ENCODE measurements at regions not wholly inside any gene's neighbourhood (a gene's known extent, or its start where the extent isn't known, plus 50 kb on each side); places are given as distances from the start of the nearest gene placed in this dataset.

DNA sequence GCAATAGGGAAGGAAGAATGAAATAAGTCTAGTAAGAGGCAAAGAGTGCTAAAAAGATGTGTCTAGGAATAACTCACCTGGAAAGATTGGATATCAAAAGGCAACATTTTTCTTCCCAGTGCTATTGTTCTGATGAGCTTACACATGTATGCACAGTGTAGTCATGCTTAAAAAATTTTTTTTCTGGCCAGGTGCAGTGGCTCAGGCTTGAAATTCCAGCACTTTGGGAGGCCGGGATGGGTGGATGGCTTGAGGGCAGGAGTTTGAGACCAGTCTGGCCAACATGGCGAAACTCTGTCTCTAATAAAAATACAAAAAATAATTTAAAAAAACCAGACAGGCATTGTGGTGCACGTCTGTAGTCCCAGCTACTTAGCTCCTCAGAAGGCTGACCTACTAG lies 795.8 kb upstream of the IGFBP7 start:
- no peak overlapping the region for H2AFZ ChIP-seq (ENCODE audit: low read depth, low read length)
- no peaks in the 10 kb centered on the region for H3K4me1 ChIP-seq (ENCODE audit: control insufficient read depth, insufficient read depth, low read depth, low read length)
- no peak overlapping the region for H2BK120ac ChIP-seq (ENCODE audit: low read depth, low read length)
- no peak overlapping the region for H2AK5ac ChIP-seq (ENCODE audit: low read length, severe bottlenecking)
- H2BK12ac ChIP-seq (ENCODE audit: low read length in 2 of 2): no peak overlapping the region
- no peaks in the 10 kb centered on the region for H3K9me3 ChIP-seq (ENCODE audit: control insufficient read depth, low read length)
- H2BK5ac ChIP-seq (ENCODE audit: low read depth, low read length, poor library complexity, severe bottlenecking): no peak overlapping the region
- no peak overlapping the region for H3K4ac ChIP-seq (ENCODE audit: low read depth in 1 of 2, low read length in 2 of 2)
- H3K27me3 ChIP-seq (ENCODE audit: control insufficient read depth in 1 of 2, insufficient read depth in 1 of 2, low read length in 2 of 2): no peaks in the 10 kb centered on the region
- no peak overlapping the region for H3K4me3 ChIP-seq (ENCODE audit: insufficient read depth in 1 of 2, low read depth in 1 of 2, low read length in 2 of 2)
- H3K27ac ChIP-seq (ENCODE audit: low read length, poor library complexity, severe bottlenecking): no peak overlapping the region
- H4K8ac ChIP-seq (ENCODE audit: low read length): no peak overlapping the region
- H3K36me3 ChIP-seq (ENCODE audit: control insufficient read depth in 1 of 2, insufficient read depth in 2 of 2, low read depth in 1 of 2, low read length in 2 of 2): no peaks in the 10 kb centered on the region
- 68% methylated on average over 2 of the region's 3 CpGs for WGBS
- H3K9ac ChIP-seq (ENCODE audit: low read length): no peak overlapping the region
- no peak for DNase-seq
- no peak overlapping the region for H2BK15ac ChIP-seq (ENCODE audit: low read depth, poor library complexity, severe bottlenecking)
- no peak overlapping the region for H3K4me2 ChIP-seq (ENCODE audit: low read length, poor library complexity, severe bottlenecking)
- no peaks in the 10 kb centered on the region for H3K79me1 ChIP-seq (replicated peaks; ENCODE audit: low read length, poor library complexity, severe bottlenecking)
- no peak overlapping the region for H3K23ac ChIP-seq (ENCODE audit: low read length in 2 of 2)
- no peak overlapping the region for H4K91ac ChIP-seq (ENCODE audit: low read length)
- no peak overlapping the region for H3K18ac ChIP-seq (ENCODE audit: low read depth in 1 of 2, low read length in 2 of 2)
- H3K14ac ChIP-seq (ENCODE audit: low read length in 2 of 2): no peak overlapping the region

DNA sequence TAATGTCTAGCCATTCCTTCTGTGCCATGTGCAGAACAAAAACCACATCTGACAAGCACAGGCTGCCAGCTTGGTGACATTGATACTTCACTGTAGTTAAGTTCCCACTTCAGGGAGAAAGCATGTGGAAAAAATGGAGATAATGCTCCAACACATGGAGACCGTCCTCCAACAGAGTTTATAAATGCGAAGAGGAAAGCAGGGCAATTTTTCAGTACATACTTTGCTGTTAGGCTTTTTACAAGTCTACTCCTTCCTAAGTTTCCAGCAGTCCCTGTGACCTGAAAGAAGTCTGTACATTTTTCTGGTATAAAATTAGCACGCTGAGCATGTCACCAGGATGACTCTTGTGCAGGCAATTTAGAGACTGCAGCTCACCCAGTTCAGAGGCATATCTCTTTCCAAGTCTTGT lies 766.9 kb upstream of the IGFBP7 start:
- H3K4ac ChIP-seq (ENCODE audit: low read depth in 1 of 2, low read length in 2 of 2): no peak overlapping the region
- no peak overlapping the region for H2BK12ac ChIP-seq (ENCODE audit: low read length in 2 of 2)
- no peak overlapping the region for H2AFZ ChIP-seq (ENCODE audit: low read depth, low read length)
- H2BK120ac ChIP-seq (ENCODE audit: low read depth, low read length): peak overlapping the region; percentile 8
- H3K4me3 ChIP-seq (ENCODE audit: insufficient read depth in 1 of 2, low read depth in 1 of 2, low read length in 2 of 2): no peak overlapping the region
- H3K36me3 ChIP-seq (ENCODE audit: control insufficient read depth in 1 of 2, insufficient read depth in 2 of 2, low read depth in 1 of 2, low read length in 2 of 2): no peaks in the 10 kb centered on the region
- H4K8ac ChIP-seq (ENCODE audit: low read length): no peak overlapping the region
- no peaks in the 10 kb centered on the region for H3K79me1 ChIP-seq (replicated peaks; ENCODE audit: low read length, poor library complexity, severe bottlenecking)
- no peak overlapping the region for H2AK5ac ChIP-seq (ENCODE audit: low read length, severe bottlenecking)
- no peak overlapping the region for H4K91ac ChIP-seq (ENCODE audit: low read length)
- H3K27ac ChIP-seq (ENCODE audit: low read length, poor library complexity, severe bottlenecking): no peak overlapping the region
- H3K27me3 ChIP-seq (ENCODE audit: control insufficient read depth in 1 of 2, insufficient read depth in 1 of 2, low read length in 2 of 2): no peaks in the 10 kb centered on the region
- no peaks in the 10 kb centered on the region for H3K4me1 ChIP-seq (ENCODE audit: control insufficient read depth, insufficient read depth, low read depth, low read length)
- H3K18ac ChIP-seq (ENCODE audit: low read depth in 1 of 2, low read length in 2 of 2): no peak overlapping the region
- no peak overlapping the region for H3K9ac ChIP-seq (ENCODE audit: low read length)
- H3K14ac ChIP-seq (ENCODE audit: low read length in 2 of 2): no peak overlapping the region
- H2BK15ac ChIP-seq (ENCODE audit: low read depth, poor library complexity, severe bottlenecking): no peak overlapping the region
- no peak overlapping the region for H2BK5ac ChIP-seq (ENCODE audit: low read depth, low read length, poor library complexity, severe bottlenecking)
- H3K4me2 ChIP-seq (ENCODE audit: low read length, poor library complexity, severe bottlenecking): no peak overlapping the region
- no peak overlapping the region for H3K23ac ChIP-seq (ENCODE audit: low read length in 2 of 2)
- 83% methylated on average over 3 of the region's 3 CpGs for WGBS
- no peaks in the 10 kb centered on the region for H3K9me3 ChIP-seq (ENCODE audit: control insufficient read depth, low read length)
- no peak for DNase-seq

DNA sequence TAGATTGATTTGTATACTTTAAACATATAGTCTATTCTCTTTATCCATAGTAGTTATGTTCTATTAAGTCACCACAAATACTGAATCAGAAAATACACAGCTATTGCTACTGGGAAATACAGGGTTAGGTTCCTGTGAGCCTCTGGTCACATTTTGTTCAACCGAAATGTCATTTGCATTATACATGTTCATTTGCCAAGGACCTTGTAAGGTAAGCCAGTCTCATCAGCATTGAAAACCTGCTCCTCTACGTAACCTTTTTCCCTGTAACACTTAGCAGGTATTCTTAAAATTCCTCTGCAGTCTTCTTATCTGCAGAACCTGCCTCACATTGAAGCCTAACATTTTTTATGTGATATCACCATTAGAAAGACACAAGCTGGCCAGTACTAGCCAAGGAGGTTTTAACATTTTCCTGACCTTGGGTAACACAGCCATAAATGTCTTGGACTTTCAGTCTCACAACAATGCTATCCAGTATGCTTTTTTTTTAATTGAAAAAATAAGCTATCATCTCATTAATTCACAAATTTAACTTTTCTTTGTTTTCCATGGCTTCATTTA lies 765.7 kb upstream of the IGFBP7 start:
- Histone ChIP-seq H3K4ac (ENCODE audit: low read depth in 1 of 2, low read length in 2 of 2) (no peak overlapping the region), H3K4me1 (ENCODE audit: control insufficient read depth, insufficient read depth, low read depth, low read length) (no peaks in the 10 kb centered on the region), H3K27ac (ENCODE audit: low read length, poor library complexity, severe bottlenecking) (no peak overlapping the region), H3K23ac (ENCODE audit: low read length in 2 of 2) (no peak overlapping the region), H3K9me3 (ENCODE audit: control insufficient read depth, low read length) (no peaks in the 10 kb centered on the region), H2BK120ac (ENCODE audit: low read depth, low read length) (no peak overlapping the region), H3K79me1 (replicated peaks; ENCODE audit: low read length, poor library complexity, severe bottlenecking) (no peaks in the 10 kb centered on the region), H3K4me2 (ENCODE audit: low read length, poor library complexity, severe bottlenecking) (no peak overlapping the region), H3K9ac (ENCODE audit: low read length) (no peak overlapping the region), H3K18ac (ENCODE audit: low read depth in 1 of 2, low read length in 2 of 2) (no peak overlapping the region), H4K8ac (ENCODE audit: low read length) (no peak overlapping the region), H3K36me3 (ENCODE audit: control insufficient read depth in 1 of 2, insufficient read depth in 2 of 2, low read depth in 1 of 2, low read length in 2 of 2) (no peaks in the 10 kb centered on the region), H3K14ac (ENCODE audit: low read length in 2 of 2) (no peak overlapping the region), H3K27me3 (ENCODE audit: control insufficient read depth in 1 of 2, insufficient read depth in 1 of 2, low read length in 2 of 2) (no peaks in the 10 kb centered on the region), H3K4me3 (ENCODE audit: insufficient read depth in 1 of 2, low read depth in 1 of 2, low read length in 2 of 2) (no peak overlapping the region), H2AK5ac (ENCODE audit: low read length, severe bottlenecking) (no peak overlapping the region), H2AFZ (ENCODE audit: low read depth, low read length) (no peak overlapping the region), H2BK12ac (ENCODE audit: low read length in 2 of 2) (no peak overlapping the region), H4K91ac (ENCODE audit: low read length) (no peak overlapping the region), H2BK5ac (ENCODE audit: low read depth, low read length, poor library complexity, severe bottlenecking) (no peak overlapping the region), H2BK15ac (ENCODE audit: low read depth, poor library complexity, severe bottlenecking) (no peak overlapping the region)
- DNase-seq: no peak
- 68% methylated on average over 2 of the region's 2 CpGs for WGBS

DNA sequence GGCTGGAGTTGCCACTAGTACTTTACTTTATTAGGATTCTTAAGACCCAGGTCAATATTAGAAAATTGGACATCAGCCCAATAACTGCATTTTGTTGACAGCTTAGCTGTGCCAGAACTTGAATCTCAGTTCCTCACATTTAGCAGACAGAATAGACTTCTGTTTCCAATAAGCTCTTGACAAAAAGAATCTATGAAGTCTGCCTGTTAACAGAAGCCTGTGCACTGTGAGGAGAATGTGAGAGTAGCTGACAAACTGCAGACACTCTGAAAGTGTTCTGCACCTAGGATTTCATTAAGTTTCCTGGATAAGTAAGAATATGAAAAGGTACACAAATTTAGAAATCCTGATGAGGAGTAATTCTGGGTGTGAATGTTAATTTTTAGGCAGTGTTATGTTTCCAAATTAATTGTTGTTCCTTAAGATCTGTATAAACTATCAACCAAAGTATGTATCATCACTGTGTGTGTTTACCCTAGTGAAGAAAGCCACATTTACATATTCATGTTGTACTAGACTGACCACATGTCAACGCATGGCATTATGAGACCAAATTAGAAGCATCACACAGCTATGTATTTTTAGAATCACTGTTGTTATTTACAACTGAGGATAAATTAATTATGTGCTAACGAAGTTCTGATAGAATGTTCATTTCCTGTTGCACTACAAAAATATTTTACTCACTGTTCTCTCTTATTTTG lies 756.4 kb upstream of the IGFBP7 start:
- Histone ChIP-seq H4K8ac (ENCODE audit: low read length) (no peak overlapping the region), H3K23ac (ENCODE audit: low read length in 2 of 2) (no peak overlapping the region), H3K4ac (ENCODE audit: low read depth in 1 of 2, low read length in 2 of 2) (no peak overlapping the region), H2BK15ac (ENCODE audit: low read depth, poor library complexity, severe bottlenecking) (no peak overlapping the region), H3K9me3 (ENCODE audit: control insufficient read depth, low read length) (no peaks in the 10 kb centered on the region), H3K4me1 (ENCODE audit: control insufficient read depth, insufficient read depth, low read depth, low read length) (no peaks in the 10 kb centered on the region), H3K18ac (ENCODE audit: low read depth in 1 of 2, low read length in 2 of 2) (no peak overlapping the region), H3K9ac (ENCODE audit: low read length) (no peak overlapping the region), H2AK5ac (ENCODE audit: low read length, severe bottlenecking) (no peak overlapping the region), H2BK5ac (ENCODE audit: low read depth, low read length, poor library complexity, severe bottlenecking) (no peak overlapping the region), H3K4me2 (ENCODE audit: low read length, poor library complexity, severe bottlenecking) (no peak overlapping the region), H3K36me3 (ENCODE audit: control insufficient read depth in 1 of 2, insufficient read depth in 2 of 2, low read depth in 1 of 2, low read length in 2 of 2) (no peaks in the 10 kb centered on the region), H2BK12ac (ENCODE audit: low read length in 2 of 2) (no peak overlapping the region), H3K4me3 (ENCODE audit: insufficient read depth in 1 of 2, low read depth in 1 of 2, low read length in 2 of 2) (no peak overlapping the region), H4K91ac (ENCODE audit: low read length) (no peak overlapping the region), H3K27ac (ENCODE audit: low read length, poor library complexity, severe bottlenecking) (no peak overlapping the region), H2BK120ac (ENCODE audit: low read depth, low read length) (no peak overlapping the region), H3K14ac (ENCODE audit: low read length in 2 of 2) (no peak overlapping the region), H2AFZ (ENCODE audit: low read depth, low read length) (no peak overlapping the region), H3K27me3 (ENCODE audit: control insufficient read depth in 1 of 2, insufficient read depth in 1 of 2, low read length in 2 of 2) (no peaks in the 10 kb centered on the region), H3K79me1 (replicated peaks; ENCODE audit: low read length, poor library complexity, severe bottlenecking) (no peaks in the 10 kb centered on the region)
- WGBS: no CpG with 5 or more reads among the region's 2 CpGs
- no peak for DNase-seq

Data from mesenchymal stem cell (in vitro differentiated cells and primary cell).